ENCODE measurements at regions not wholly inside any gene's neighbourhood (a gene's known extent, or its start where the extent isn't known, plus 50 kb on each side); places are given as distances from the start of the nearest gene placed in this dataset.
A peak's percentile ranks its signal among the peaks of the same experiment; 100 is the strongest.

- DNase-seq: no peak
- Histone ChIP-seq H3K27ac (no peak overlapping the region), H3K4me1 (no peaks in the 10 kb centered on the region), H3K27me3 (no peaks in the 10 kb centered on the region), H3K9me3 (no peaks in the 10 kb centered on the region), H3K36me3 (no peaks in the 10 kb centered on the region), H3K4me3 (replicated peaks in 1 of 3) (no peak overlapping the region)
- WGBS, 2 donors: 80% methylated on average over 1 of the region's 1 CpG; no CpG with 5 or more reads in 1 of the 2 donors
- intact Hi-C loops (cut with DNase I): no loop called here
- TF ChIP-seq CTCF (IDR thresholded peaks at IDR 0.05) (no peak), POLR2A (IDR thresholded peaks at IDR 0.05) (no peak)
Measured at GRCh38 chrX:23525531-23525930, 141.8 kb upstream of the PRDX4 start.

- Histone ChIP-seq H3K4me3 (replicated peaks in 1 of 3) (no peak overlapping the region), H3K4me1 (no peaks in the 10 kb centered on the region), H3K9me3 (no peaks in the 10 kb centered on the region), H3K36me3 (no peaks in the 10 kb centered on the region), H3K27ac (no peak overlapping the region), H3K27me3 (no peaks in the 10 kb centered on the region)
- TF ChIP-seq CTCF (IDR thresholded peaks at IDR 0.05) (no peak), POLR2A (IDR thresholded peaks at IDR 0.05) (no peak)
- intact Hi-C loops (cut with DNase I): no loop called here
- WGBS, 2 donors: 90% methylated on average over 6 of the region's 9 CpGs; no CpG with 5 or more reads in 1 of the 2 donors
- DNase-seq: no peak
Measured at GRCh38 chrX:23540532-23540931, 126.8 kb upstream of the PRDX4 start.

- H3K36me3 ChIP-seq: no peaks in the 10 kb centered on the region
- no peak overlapping the region for H3K27ac ChIP-seq
- no peaks in the 10 kb centered on the region for H3K27me3 ChIP-seq
- no peak for TF ChIP-seq POLR2A (IDR thresholded peaks at IDR 0.05)
- TF ChIP-seq CTCF (IDR thresholded peaks at IDR 0.05): no peak
- WGBS, 2 donors: 90 to 98% methylated on average over 5 of the region's 5 CpGs
- no peak overlapping the region for H3K4me3 ChIP-seq (replicated peaks in 1 of 3)
- no peaks in the 10 kb centered on the region for H3K9me3 ChIP-seq
- H3K4me1 ChIP-seq: no peaks in the 10 kb centered on the region
- DNase-seq: no peak
- intact Hi-C loops (cut with DNase I): no loop called here
Measured at GRCh38 chrX:23548164-23548563, 119.1 kb upstream of the PRDX4 start.

GRCh38 chrX:23552303-23552702 is 115.0 kb upstream of the PRDX4 start:
- no peak for DNase-seq
- no peaks in the 10 kb centered on the region for H3K36me3 ChIP-seq
- H3K27ac ChIP-seq: no peak overlapping the region
- TF ChIP-seq CTCF (IDR thresholded peaks at IDR 0.05) (no peak), POLR2A (IDR thresholded peaks at IDR 0.05) (no peak)
- no peaks in the 10 kb centered on the region for H3K4me1 ChIP-seq
- H3K9me3 ChIP-seq: no peaks in the 10 kb centered on the region
- intact Hi-C loops (cut with DNase I): no loop called here
- H3K4me3 ChIP-seq (replicated peaks in 1 of 3): no peak overlapping the region
- H3K27me3 ChIP-seq: no peaks in the 10 kb centered on the region

DNA sequence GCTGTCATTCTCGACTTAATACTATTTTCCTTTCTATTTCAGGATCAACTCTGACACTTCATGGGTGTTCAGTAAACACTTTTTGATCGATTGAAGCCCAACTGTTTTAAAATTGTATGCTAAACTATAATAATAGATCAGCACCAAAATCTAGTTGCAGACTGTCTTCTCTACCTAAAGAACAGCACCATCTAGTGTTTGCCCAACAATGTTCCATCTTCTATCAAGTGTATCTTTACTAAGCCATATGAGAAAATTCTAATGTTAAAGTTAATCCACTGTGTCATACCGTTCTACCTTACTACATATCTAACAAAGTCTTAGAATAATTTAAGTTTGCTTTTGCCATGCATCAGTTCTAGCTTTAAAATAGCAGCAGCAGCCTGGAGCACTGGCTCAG is 113.0 kb upstream of the PRDX4 start:
- TF ChIP-seq CTCF (IDR thresholded peaks at IDR 0.05) (peak in 3 of 6 experiments; percentile 37 to 40 (median 39)), POLR2A (IDR thresholded peaks at IDR 0.05) (no peak)
- Histone ChIP-seq H3K36me3 (no peaks in the 10 kb centered on the region), H3K4me1 (no peaks in the 10 kb centered on the region), H3K27me3 (no peaks in the 10 kb centered on the region), H3K9me3 (no peaks in the 10 kb centered on the region), H3K4me3 (replicated peaks in 1 of 3) (no peak overlapping the region), H3K27ac (no peak overlapping the region)
- intact Hi-C loops (cut with DNase I): no loop called here
- 10 to 11% methylated on average over 3 of the region's 3 CpGs for WGBS, 2 donors
- no peak for DNase-seq
